AG04450 (cell line): ENCODE measurements at regions not wholly inside any gene's neighbourhood (a gene's known extent, or its start where the extent isn't known, plus 50 kb on each side); places are given as distances from the start of the nearest gene placed in this dataset.

Source experiments
- CTCF ChIA-PET: fragments of 300-600, 350-600 bp; formaldehyde crosslinking; extraction: SDS; loops from one replicate; lab custom pipeline; 2022; ENCODE audit warnings: antibody characterized with exemption, inconsistent platforms; lab: Charles Lee
- POLR2A ChIA-PET: fragments of 350-600 bp; formaldehyde crosslinking; extraction: SDS; loops from one replicate; lab custom pipeline; 2021; ENCODE audit warnings: antibody characterized with exemption, inconsistent platforms; lab: Yijun Ruan, JAX
- DNase-seq: peaks from one replicate; pipeline ENCODE4 v3.0.0-alpha.2; 2011; ENCODE audit warnings: low read depth, low spot score
- H3K27ac ChIP-seq: one replicate; pipeline ENCODE4 v1.5.1; 2012; ENCODE audit warnings: low read depth, low read length, control low read depth
- H3K27me3 ChIP-seq: one replicate; pipeline ENCODE4 v1.6.0; 2012; ENCODE audit warnings: low read length; ENCODE audit not compliant: control insufficient read depth, insufficient read depth
- H3K4me3 ChIP-seq: 2 replicates; pipeline ENCODE4 v1.5.1; 2011; ENCODE audit warnings: mild to moderate bottlenecking, low read depth, low read length, control low read depth
- H3K9me3 ChIP-seq: 2 replicates; pipeline ENCODE4 v1.5.1; 2012; ENCODE audit warnings: low read length; ENCODE audit not compliant: control insufficient read depth, insufficient read depth
- CTCF ChIP-seq: IDR thresholded peaks from 2 replicates; pipeline ENCODE4 v1.5.1; 2011; ENCODE audit warnings: low read depth, low read length, control low read depth, inconsistent platforms

DNA sequence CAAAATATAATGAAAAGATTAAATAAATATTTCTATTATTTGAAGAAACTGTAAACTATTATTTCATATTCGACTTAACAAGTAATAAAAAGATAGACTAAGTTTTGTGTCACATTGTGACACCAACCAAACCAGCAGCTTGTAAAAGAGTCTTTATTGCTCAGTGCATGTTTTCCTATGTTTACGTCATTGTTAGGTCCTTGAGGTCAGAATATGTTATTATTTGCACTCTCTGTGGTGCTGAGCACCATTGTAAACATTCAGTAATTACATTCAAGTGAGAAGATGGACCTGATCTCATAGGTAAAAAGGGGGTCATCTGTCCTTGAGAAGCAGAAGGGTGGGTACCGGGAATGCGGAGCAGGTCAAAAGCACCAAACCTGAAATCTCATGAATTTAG lies 1999.1 kb upstream of the CELF4 start:
- H3K27me3 ChIP-seq: no peaks in the 10 kb centered on the region
- ChIA-PET CTCF (no interaction called here), POLR2A (no interaction called here)
- no peak overlapping the region for H3K4me3 ChIP-seq
- no peak for TF ChIP-seq CTCF
- no peak overlapping the region for H3K27ac ChIP-seq
- no peak for DNase-seq
- no peaks in the 10 kb centered on the region; the same call in 1 of the 2 replicates for H3K9me3 ChIP-seq

GRCh38 chr18:39561126-39561525 lies 1995.5 kb upstream of the CELF4 start:
- TF ChIP-seq CTCF: no peak
- ChIA-PET POLR2A (no interaction called here), CTCF (no interaction called here)
- no peak overlapping the region for H3K4me3 ChIP-seq
- no peak for DNase-seq
- no peak overlapping the region for H3K27ac ChIP-seq
- H3K9me3 ChIP-seq: no peaks in the 10 kb centered on the region; the same call in 1 of the 2 replicates
- H3K27me3 ChIP-seq: no peaks in the 10 kb centered on the region

DNA sequence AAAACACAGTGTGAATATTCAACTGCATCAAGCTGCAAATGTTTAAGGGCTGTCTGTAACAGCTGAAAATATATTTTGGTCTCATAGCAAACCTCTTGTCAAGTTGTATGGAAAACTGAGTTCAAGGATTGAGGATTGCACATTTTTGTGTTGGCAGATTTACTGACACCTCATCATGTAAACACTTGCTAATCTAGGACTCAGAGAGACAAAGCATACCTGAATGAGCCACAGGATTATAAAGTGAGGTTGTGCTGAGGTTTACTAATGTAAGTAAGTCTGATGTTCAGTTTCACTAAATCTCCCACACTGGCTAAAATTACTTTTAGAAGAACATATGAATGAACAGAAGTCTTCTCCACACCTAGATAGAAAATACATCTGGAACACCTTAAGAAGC lies 1993.1 kb upstream of the CELF4 start:
- TF ChIP-seq CTCF: no peak

GRCh38 chr18:39555496-39555895 lies 1989.9 kb upstream of the CELF4 start:
- Histone ChIP-seq H3K27me3 (no peaks in the 10 kb centered on the region), H3K9me3 (no peaks in the 10 kb centered on the region), H3K4me3 (no peak overlapping the region), H3K27ac (no peak overlapping the region)
- POLR2A ChIA-PET: no interaction called here
- CTCF ChIA-PET: no interaction called here
- DNase-seq: no peak
- no peak for TF ChIP-seq CTCF

More for the DNA sequence above, 1993.1 kb upstream of the CELF4 start:
- Histone ChIP-seq H3K27me3 (no peaks in the 10 kb centered on the region), H3K27ac (no peak overlapping the region), H3K9me3 (no peaks in the 10 kb centered on the region), H3K4me3 (no peak overlapping the region)
- DNase-seq: no peak
- ChIA-PET CTCF (no interaction called here), POLR2A (no interaction called here)

- H3K4me3 ChIP-seq: no peak overlapping the region
- ChIA-PET CTCF (no interaction called here), POLR2A (no interaction called here)
- no peaks in the 10 kb centered on the region for H3K27me3 ChIP-seq
- TF ChIP-seq CTCF: no peak
- H3K27ac ChIP-seq: no peak overlapping the region
- no peak for DNase-seq
- no peaks in the 10 kb centered on the region for H3K9me3 ChIP-seq
Observed at GRCh38 chr18:39550701-39551100, 1985.1 kb upstream of the CELF4 start.
